Activated CD4-positive, alpha-beta T cell treated with anti-CD3 and anti-CD28 coated beads, Interleukin-2, amount 10 ng/mL, durations not matched to agents 24 days and 14 days (primary cell): ENCODE measurements at regions not wholly inside any gene's neighbourhood (a gene's known extent, or its start where the extent isn't known, plus 50 kb on each side); places are given as distances from the start of the nearest gene placed in this dataset.
"Not testable (repeated sequence)": the region's sequence is repeated elsewhere in the genome, so short reads cannot be mapped to it uniquely, and the experiment has no call there.

Source experiments
- DNase-seq: peaks from one replicate; pipeline ENCODE4 v3.0.0; 2022
- H3K27ac Mint-ChIP-seq: one replicate; pipeline ENCODE4 v1.8.0; 2022; ENCODE audit warnings: mild to moderate bottlenecking, mixed read lengths
- H3K27me3 Mint-ChIP-seq: one replicate; pipeline ENCODE4 v1.8.0; 2022; ENCODE audit warnings: mixed read lengths
- H3K36me3 Mint-ChIP-seq: one replicate; pipeline ENCODE4 v1.8.0; 2022; ENCODE audit warnings: low read depth, mild to moderate bottlenecking, mixed read lengths
- H3K4me1 Mint-ChIP-seq: one replicate; pipeline ENCODE4 v1.8.0; 2021; ENCODE audit warnings: mixed read lengths
- H3K4me3 Mint-ChIP-seq: one replicate; pipeline ENCODE4 v1.8.0; 2022; ENCODE audit warnings: mild to moderate bottlenecking, moderate library complexity, mixed read lengths
- H3K9me3 Mint-ChIP-seq: one replicate; pipeline ENCODE4 v1.8.0; 2021; ENCODE audit warnings: mixed read lengths
- intact Hi-C: fragments of 100-400 bp; cut with micrococcal nuclease; formaldehyde crosslinking; loops from one replicate; pipeline ENCODE4 v1.15.1; 2023

- H3K9me3 Mint-ChIP-seq = no peaks in the 10 kb centered on the region
- no peaks in the 10 kb centered on the region for H3K36me3 Mint-ChIP-seq
- H3K4me3 Mint-ChIP-seq = no peak overlapping the region
- no peak for DNase-seq
- H3K27me3 Mint-ChIP-seq = no peaks in the 10 kb centered on the region
- intact Hi-C loops = no loop called here
- H3K27ac Mint-ChIP-seq = no peak overlapping the region
- no peaks in the 10 kb centered on the region for H3K4me1 Mint-ChIP-seq
Measured at GRCh38 chr13:62482351-62482750, 1066.7 kb upstream of the PCDH20 start.

- H3K27ac Mint-ChIP-seq = no peak overlapping the region
- intact Hi-C loops = no loop called here
Measured at GRCh38 chr13:62473944-62474237, 1058.2 kb upstream of the PCDH20 start.

GRCh38 chr13:62473190-62473943 lies 1057.7 kb upstream of the PCDH20 start:
- intact Hi-C loops = no loop called here

More at GRCh38 chr13:62473944-62474237, 1058.2 kb upstream of the PCDH20 start:
- no peak overlapping the region for H3K4me3 Mint-ChIP-seq
- H3K4me1 Mint-ChIP-seq = no peaks in the 10 kb centered on the region
- H3K27me3 Mint-ChIP-seq = no peaks in the 10 kb centered on the region
- no peak for DNase-seq
- peaks cover 4% of the 10 kb centered on the region for H3K9me3 Mint-ChIP-seq
- H3K36me3 Mint-ChIP-seq = no peaks in the 10 kb centered on the region

GRCh38 chr13:62453761-62454160 lies 1038.1 kb upstream of the PCDH20 start:
- intact Hi-C loops = no loop called here
- no peak overlapping the region for H3K4me3 Mint-ChIP-seq
- no peaks in the 10 kb centered on the region for H3K4me1 Mint-ChIP-seq
- H3K27me3 Mint-ChIP-seq = no peaks in the 10 kb centered on the region
- no peak overlapping the region for H3K27ac Mint-ChIP-seq
- DNase-seq = no peak
- no peaks in the 10 kb centered on the region for H3K9me3 Mint-ChIP-seq
- no peaks in the 10 kb centered on the region for H3K36me3 Mint-ChIP-seq

More at GRCh38 chr13:62473190-62473943, 1057.7 kb upstream of the PCDH20 start:
- no peak for DNase-seq
- Mint-ChIP-seq H3K27ac (no peak overlapping the region), H3K9me3 (peaks cover 4% of the 10 kb centered on the region), H3K4me3 (no peak overlapping the region), H3K27me3 (no peaks in the 10 kb centered on the region), H3K36me3 (no peaks in the 10 kb centered on the region), H3K4me1 (no peaks in the 10 kb centered on the region)

- Mint-ChIP-seq H3K4me1 (no peaks in the 10 kb centered on the region), H3K27me3 (no peaks in the 10 kb centered on the region), H3K9me3 (no peaks in the 10 kb centered on the region), H3K27ac (no peak overlapping the region), H3K36me3 (no peaks in the 10 kb centered on the region), H3K4me3 (no peak overlapping the region)
- DNase-seq = no peak
- intact Hi-C loops = no loop called here
Measured at GRCh38 chr13:62450759-62451158, 1035.1 kb upstream of the PCDH20 start.

- H3K27ac Mint-ChIP-seq, DNase-seq, H3K4me3 Mint-ChIP-seq, intact Hi-C loops, H3K36me3 Mint-ChIP-seq, H3K9me3 Mint-ChIP-seq, H3K4me1 Mint-ChIP-seq, H3K27me3 Mint-ChIP-seq: not testable (repeated sequence)
Measured at GRCh38 chr13:62447771-62448382, 1032.2 kb upstream of the PCDH20 start.

GRCh38 chr13:62444805-62445204 lies 1029.2 kb upstream of the PCDH20 start:
- Mint-ChIP-seq H3K4me1 (no peaks in the 10 kb centered on the region), H3K9me3 (no peaks in the 10 kb centered on the region), H3K27me3 (no peaks in the 10 kb centered on the region), H3K36me3 (no peaks in the 10 kb centered on the region), H3K27ac (no peak overlapping the region), H3K4me3 (no peak overlapping the region)
- intact Hi-C loops = no loop called here
- no peak for DNase-seq

- Mint-ChIP-seq H3K27me3 (no peaks in the 10 kb centered on the region), H3K4me3 (no peak overlapping the region), H3K27ac (no peak overlapping the region)
Measured at GRCh38 chr13:62434081-62434480, 1018.4 kb upstream of the PCDH20 start.

GRCh38 chr13:62433660-62434059 lies 1018.0 kb upstream of the PCDH20 start:
- no peaks in the 10 kb centered on the region for H3K27me3 Mint-ChIP-seq
- DNase-seq = no peak
- H3K27ac Mint-ChIP-seq = no peak overlapping the region
- H3K4me3 Mint-ChIP-seq = no peak overlapping the region
- no peaks in the 10 kb centered on the region for H3K9me3 Mint-ChIP-seq
- H3K4me1 Mint-ChIP-seq = no peaks in the 10 kb centered on the region
- no peaks in the 10 kb centered on the region for H3K36me3 Mint-ChIP-seq
- intact Hi-C loops = no loop called here

More at GRCh38 chr13:62434081-62434480, 1018.4 kb upstream of the PCDH20 start:
- Mint-ChIP-seq H3K4me1 (no peaks in the 10 kb centered on the region), H3K36me3 (no peaks in the 10 kb centered on the region), H3K9me3 (no peaks in the 10 kb centered on the region)
- no peak for DNase-seq
- intact Hi-C loops = no loop called here

- no peaks in the 10 kb centered on the region for H3K27me3 Mint-ChIP-seq
- H3K9me3 Mint-ChIP-seq = no peaks in the 10 kb centered on the region
- H3K4me1 Mint-ChIP-seq = no peaks in the 10 kb centered on the region
- H3K27ac Mint-ChIP-seq = no peak overlapping the region
- H3K36me3 Mint-ChIP-seq = no peaks in the 10 kb centered on the region
- no peak overlapping the region for H3K4me3 Mint-ChIP-seq
- no peak for DNase-seq
- intact Hi-C loops = no loop called here
Measured at GRCh38 chr13:62432906-62433305, 1017.3 kb upstream of the PCDH20 start.

- Mint-ChIP-seq H3K4me3 (no peak overlapping the region), H3K27ac (no peak overlapping the region), H3K9me3 (no peaks in the 10 kb centered on the region), H3K27me3 (no peaks in the 10 kb centered on the region), H3K36me3 (no peaks in the 10 kb centered on the region), H3K4me1 (no peaks in the 10 kb centered on the region)
- DNase-seq = no peak
- intact Hi-C loops = no loop called here
Measured at GRCh38 chr13:62432295-62432694, 1016.6 kb upstream of the PCDH20 start.

- intact Hi-C loops = no loop called here
- no peaks in the 10 kb centered on the region for H3K9me3 Mint-ChIP-seq
Measured at GRCh38 chr13:62431852-62432251, 1016.2 kb upstream of the PCDH20 start.

GRCh38 chr13:62418872-62419271 lies 1003.2 kb upstream of the PCDH20 start:
- DNase-seq = no peak
- no peaks in the 10 kb centered on the region for H3K4me1 Mint-ChIP-seq
- intact Hi-C loops = no loop called here
- H3K4me3 Mint-ChIP-seq = no peak overlapping the region
- H3K36me3 Mint-ChIP-seq = no peaks in the 10 kb centered on the region
- no peaks in the 10 kb centered on the region for H3K9me3 Mint-ChIP-seq
- no peak overlapping the region for H3K27ac Mint-ChIP-seq
- no peaks in the 10 kb centered on the region for H3K27me3 Mint-ChIP-seq

More at GRCh38 chr13:62431852-62432251, 1016.2 kb upstream of the PCDH20 start:
- DNase-seq = no peak
- Mint-ChIP-seq H3K4me1 (no peaks in the 10 kb centered on the region), H3K36me3 (no peaks in the 10 kb centered on the region), H3K27me3 (no peaks in the 10 kb centered on the region), H3K4me3 (no peak overlapping the region), H3K27ac (no peak overlapping the region)

- Mint-ChIP-seq H3K27me3 (no peaks in the 10 kb centered on the region), H3K4me1 (no peaks in the 10 kb centered on the region), H3K36me3 (no peaks in the 10 kb centered on the region), H3K27ac (no peak overlapping the region), H3K9me3 (no peaks in the 10 kb centered on the region), H3K4me3 (no peak overlapping the region)
- intact Hi-C loops = no loop called here
- no peak for DNase-seq
Measured at GRCh38 chr13:62418376-62418775, 1002.7 kb upstream of the PCDH20 start.

- Mint-ChIP-seq H3K4me3 (no peak overlapping the region), H3K9me3 (peaks cover 3% of the 10 kb centered on the region), H3K4me1 (no peaks in the 10 kb centered on the region), H3K27ac (no peak overlapping the region), H3K27me3 (no peaks in the 10 kb centered on the region), H3K36me3 (no peaks in the 10 kb centered on the region)
- DNase-seq = no peak
- intact Hi-C loops = no loop called here
Measured at GRCh38 chr13:62407871-62408270, 992.2 kb upstream of the PCDH20 start.
